H1 (cell line): ENCODE measurements at regions not wholly inside any gene's neighbourhood (a gene's known extent, or its start where the extent isn't known, plus 50 kb on each side); places are given as distances from the start of the nearest gene placed in this dataset.

Source experiments
- CTCF ChIA-PET: fragments of 300-600 bp; sonication (Branson Sonifier 250); formaldehyde crosslinking; loops from one replicate; lab custom pipeline; 2021; ENCODE audit not compliant: partially characterized antibody; lab: Charles Lee
- POLR2A ChIA-PET: fragments of 300-600 bp; sonication (Branson Sonifier 250); formaldehyde crosslinking; loops from one replicate; lab custom pipeline; 2021; ENCODE audit warnings: inconsistent platforms; ENCODE audit not compliant: partially characterized antibody; lab: Charles Lee
- DNase-seq, 2 experiments: peaks; one replicate each; pipeline versions ENCODE4 v3.0.0 to v3.0.0-alpha.2; 2010 to 2022; ENCODE audit warnings: low spot score in 2 of 2, low read depth in 1 of 2, mixed read lengths in 1 of 2
- FAIRE-seq: peaks from 2 replicates; lab custom pipeline; 2011; peaks lifted over from hg19 to GRCh38; lab: Jason Lieb, UNC
- H2AFZ ChIP-seq: 2 replicates; pipeline ENCODE4 v1.8.1; 2012; ENCODE audit warnings: low read length, inconsistent platforms
- H2AK5ac ChIP-seq: 2 replicates; pipeline ENCODE4 v1.6.1; 2013; ENCODE audit warnings: low read depth, low read length
- H2BK120ac ChIP-seq: replicated peaks from 2 replicates; pipeline ENCODE3; 2013; ENCODE audit warnings: low read depth, low read length, inconsistent platforms
- H2BK12ac ChIP-seq: 2 replicates; pipeline ENCODE4 v1.6.1; 2013; ENCODE audit warnings: low read depth, low read length
- H2BK15ac ChIP-seq: 2 replicates; pipeline ENCODE4 v1.6.1; 2013; ENCODE audit warnings: low read length
- H2BK20ac ChIP-seq: 2 replicates; pipeline ENCODE4 v1.6.1; 2013; ENCODE audit warnings: low read length
- H2BK5ac ChIP-seq: 2 replicates; pipeline ENCODE4 v1.6.1; 2013; ENCODE audit warnings: low read depth, low read length
- H3K14ac ChIP-seq: 2 replicates; pipeline ENCODE4 v1.6.1; 2013; ENCODE audit warnings: inconsistent platforms; ENCODE audit not compliant: insufficient read length
- H3K18ac ChIP-seq: 2 replicates; pipeline ENCODE4 v1.6.1; 2013; ENCODE audit warnings: low read length; ENCODE audit errors: extremely low read depth
- H3K23ac ChIP-seq: 2 replicates; pipeline ENCODE4 v1.6.1; 2013; ENCODE audit warnings: inconsistent platforms; ENCODE audit not compliant: insufficient read length
- H3K23me2 ChIP-seq: 2 replicates; pipeline ENCODE4 v1.6.1; 2013; ENCODE audit warnings: low read depth, low read length
- H3K27ac ChIP-seq: 2 replicates; pipeline ENCODE4 v1.6.1; 2011; ENCODE audit warnings: low read depth, low read length, inconsistent platforms
- H3K27me3 ChIP-seq, 4 experiments: replicated peaks in 1 of 4; 1 replicate in 1 of 4; 2 replicates in 3 of 4; pipeline versions ENCODE4 v1.6.1 to v1.8.1; 2011 to 2013; ENCODE audit warnings: low read length in 3 of 4, mild to moderate bottlenecking in 3 of 4, inconsistent platforms in 2 of 4, mixed read lengths in 2 of 4, moderate library complexity in 1 of 4; ENCODE audit not compliant: control insufficient read depth in 3 of 4, insufficient read depth in 3 of 4; ENCODE audit errors: extremely low read depth in 1 of 4
- H3K36me3 ChIP-seq, 4 experiments: 2 replicates each; pipeline versions ENCODE4 v1.6.1 to v1.8.1; 2011 to 2013; ENCODE audit warnings: mild to moderate bottlenecking in 4 of 4, low read length in 3 of 4, moderate library complexity in 2 of 4, control low read depth in 1 of 4, inconsistent platforms in 1 of 4; ENCODE audit not compliant: insufficient read depth in 4 of 4, control insufficient read depth in 2 of 4
- H3K4ac ChIP-seq: replicated peaks from 2 replicates; pipeline ENCODE3; 2013; ENCODE audit warnings: low read length, low read depth, mixed read lengths, inconsistent platforms; ENCODE audit not compliant: insufficient read length
- H3K4me1 ChIP-seq, 4 experiments: replicated peaks in 1 of 4; 1 replicate in 1 of 4; 2 replicates in 3 of 4; pipeline versions ENCODE4 v1.6.1 to v1.8.1; 2011 to 2013; ENCODE audit warnings: low read length in 3 of 4, inconsistent platforms in 2 of 4, mixed read lengths in 1 of 4; ENCODE audit not compliant: insufficient read depth in 4 of 4, control insufficient read depth in 3 of 4
- H3K4me2 ChIP-seq, 2 experiments: 2 replicates each; pipeline versions ENCODE4 v1.6.1 to v1.8.1; 2011 to 2013; ENCODE audit warnings: low read depth in 2 of 2, low read length in 2 of 2, control low read depth in 1 of 2, inconsistent platforms in 1 of 2, mild to moderate bottlenecking in 1 of 2; ENCODE audit not compliant: insufficient read depth in 1 of 2
- H3K4me3 ChIP-seq, 4 experiments: fragments of 200-600, 300-600 bp in 1 of 4; sonication (generic), shearing (Covaris generic), sonication (Bioruptor Twin) in 1 of 4; 2 replicates each; pipeline versions ENCODE4 v1.5.1 to v1.8.1; 2011 to 2016; ENCODE audit warnings: low read length in 4 of 4, low read depth in 3 of 4, control low read depth in 2 of 4, inconsistent platforms in 2 of 4, mild to moderate bottlenecking in 2 of 4, mixed read lengths in 1 of 4, moderate library complexity in 1 of 4; ENCODE audit not compliant: insufficient read depth in 2 of 4; ENCODE audit errors: extremely low read depth in 1 of 4
- H3K56ac ChIP-seq: replicated peaks from 2 replicates; pipeline ENCODE3; 2013; ENCODE audit warnings: low read depth, mild to moderate bottlenecking, mixed read lengths, low read length, inconsistent platforms; ENCODE audit not compliant: insufficient read length
- H3K79me1 ChIP-seq: 2 replicates; pipeline ENCODE4 v1.6.1; 2013; ENCODE audit warnings: low read depth, low read length, control low read depth
- H3K79me2 ChIP-seq, 2 experiments: 2 replicates each; pipeline versions ENCODE4 v1.6.1 to v1.8.1; 2012 to 2013; ENCODE audit warnings: low read length in 2 of 2, mild to moderate bottlenecking in 2 of 2, inconsistent platforms in 1 of 2; ENCODE audit not compliant: insufficient read depth in 2 of 2, control insufficient read depth in 1 of 2
- H3K9ac ChIP-seq, 4 experiments: replicated peaks in 1 of 4; 1 replicate in 1 of 4; 2 replicates in 3 of 4; pipeline versions ENCODE4 v1.6.1 to v1.8.1; 2011 to 2013; ENCODE audit warnings: low read depth in 3 of 4, low read length in 3 of 4, control low read depth in 2 of 4, mild to moderate bottlenecking in 2 of 4, moderate library complexity in 2 of 4, inconsistent platforms in 1 of 4; ENCODE audit errors: extremely low read depth in 1 of 4
- H3K9me3 ChIP-seq, 2 experiments: 2 replicates each; pipeline versions ENCODE4 v1.6.1 to v1.8.1; 2012 to 2013; ENCODE audit warnings: mild to moderate bottlenecking in 2 of 2, moderate library complexity in 2 of 2, control low read depth in 1 of 2, inconsistent platforms in 1 of 2, low read depth in 1 of 2, low read length in 1 of 2, mixed read lengths in 1 of 2; ENCODE audit not compliant: insufficient read depth in 2 of 2
- H4K20me1 ChIP-seq, 2 experiments: replicated peaks in 1 of 2; 2 replicates each; pipeline versions ENCODE3 to v1.8.1; 2011 to 2013; ENCODE audit warnings: inconsistent platforms in 2 of 2, low read length in 2 of 2, mild to moderate bottlenecking in 1 of 2; ENCODE audit not compliant: insufficient read depth in 2 of 2, control insufficient read depth in 1 of 2
- H4K5ac ChIP-seq: 2 replicates; pipeline ENCODE4 v1.6.1; 2013; ENCODE audit warnings: low read length, low read depth, mixed read lengths, inconsistent platforms; ENCODE audit not compliant: insufficient read length
- H4K8ac ChIP-seq: 2 replicates; pipeline ENCODE4 v1.8.0; 2013; ENCODE audit warnings: mild to moderate bottlenecking, moderate library complexity, low read length, inconsistent platforms; ENCODE audit not compliant: insufficient read depth; ENCODE audit errors: extremely low read depth
- H4K91ac ChIP-seq: replicated peaks from 2 replicates; pipeline ENCODE3; 2013; ENCODE audit warnings: low read length, mixed read lengths, inconsistent platforms; ENCODE audit not compliant: insufficient read length
- CBX8 ChIP-seq: fragments of 300-800, 300-1000 bp; sonication (generic); IDR thresholded peaks from 2 replicates; pipeline ENCODE4 v1.7.1; 2016; ENCODE audit warnings: low read depth, low read length, borderline replicate concordance
- CHD1 ChIP-seq: IDR thresholded peaks from 2 replicates; pipeline ENCODE4 v1.6.1; 2012; ENCODE audit warnings: low read depth, low read length, improper control_type of control experiment
- E2F6 ChIP-seq: IDR thresholded peaks from 2 replicates; pipeline ENCODE4 v1.6.1; 2012; ENCODE audit warnings: inconsistent platforms
- RXRA ChIP-seq: IDR thresholded peaks from 2 replicates; pipeline ENCODE4 v1.6.1; 2011; ENCODE audit warnings: low read depth, mild to moderate bottlenecking, low read length, moderate library complexity; ENCODE audit not compliant: insufficient read depth
- SUZ12 ChIP-seq: fragments of 200-600 bp; sonication (generic); IDR thresholded peaks from 2 replicates; pipeline ENCODE4 v1.6.1; 2012; ENCODE audit warnings: mild to moderate bottlenecking, inconsistent platforms, low read length, moderate library complexity, mixed read lengths

- no peak overlapping the region for H4K8ac ChIP-seq
- H3K36me3 ChIP-seq: no peaks in the 10 kb centered on the region
- H3K4me1 ChIP-seq: no peaks in the 10 kb centered on the region
- no peak overlapping the region for H4K5ac ChIP-seq
- no peak overlapping the region for H3K18ac ChIP-seq
- H2BK15ac ChIP-seq: no peak overlapping the region
- no peaks in the 10 kb centered on the region for H3K27me3 ChIP-seq
- no peak overlapping the region for H2BK12ac ChIP-seq
- H2BK120ac ChIP-seq: no peak overlapping the region
- no peak overlapping the region for H2BK20ac ChIP-seq
- no peak overlapping the region for H2AK5ac ChIP-seq
- H3K9ac ChIP-seq: no peak overlapping the region
- no peak overlapping the region for H3K4me2 ChIP-seq
- no peak overlapping the region for H2BK5ac ChIP-seq
- ChIA-PET POLR2A (no interaction called here), CTCF (no interaction called here)
- H3K4me3 ChIP-seq: no peak overlapping the region
- no peak overlapping the region for H2AFZ ChIP-seq
- H4K91ac ChIP-seq: no peak overlapping the region
- H3K4ac ChIP-seq: no peak overlapping the region
- no peaks in the 10 kb centered on the region for H3K79me1 ChIP-seq
- H3K23me2 ChIP-seq: no peaks in the 10 kb centered on the region
- FAIRE-seq: no peak
- no peak overlapping the region for H3K27ac ChIP-seq
- H3K23ac ChIP-seq: no peak overlapping the region
- peaks cover 16 to 52% of the 10 kb centered on the region in 2 experiments; a peak in 3 of 4 replicates for H3K9me3 ChIP-seq
- no peaks in the 10 kb centered on the region for H4K20me1 ChIP-seq
- H3K56ac ChIP-seq: no peak overlapping the region
- no peaks in the 10 kb centered on the region for H3K79me2 ChIP-seq
- no peak for DNase-seq
- H3K14ac ChIP-seq: no peak overlapping the region
- TF ChIP-seq CBX8 (no peak), SUZ12 (no peak), E2F6 (no peak), RXRA (no peak), CHD1 (no peak)
- TF ChIP-seq, all 59 proteins: peak for 0
Measured at GRCh38 chr15:54812383-54812782, 384.4 kb downstream of the RSL24D1 start.
